ENCODE measurements at regions not wholly inside any gene's neighbourhood (a gene's known extent, or its start where the extent isn't known, plus 50 kb on each side); places are given as distances from the start of the nearest gene placed in this dataset.
"Not testable (repeated sequence)": the region's sequence is repeated elsewhere in the genome, so short reads cannot be mapped to it uniquely, and the experiment has no call there.

GRCh38 chr5:36418152-36418979, 116.7 kb upstream of the RANBP3L start:
- H3K4me3 ChIP-seq, result no peak overlapping the region
- peak overlapping the region in 5 of 21 experiments; percentile 0 to 43 (median 38) for H3K27ac ChIP-seq

GRCh38 chr5:36421256-36421655, 119.6 kb upstream of the RANBP3L start:
- Histone ChIP-seq H3K4me3 (no peak overlapping the region), H3K27ac (no peak overlapping the region)

- no peak overlapping the region for H3K27ac ChIP-seq
- H3K4me3 ChIP-seq, result no peak overlapping the region
Measured at GRCh38 chr5:36422952-36423351, 121.2 kb upstream of the RANBP3L start.

DNA sequence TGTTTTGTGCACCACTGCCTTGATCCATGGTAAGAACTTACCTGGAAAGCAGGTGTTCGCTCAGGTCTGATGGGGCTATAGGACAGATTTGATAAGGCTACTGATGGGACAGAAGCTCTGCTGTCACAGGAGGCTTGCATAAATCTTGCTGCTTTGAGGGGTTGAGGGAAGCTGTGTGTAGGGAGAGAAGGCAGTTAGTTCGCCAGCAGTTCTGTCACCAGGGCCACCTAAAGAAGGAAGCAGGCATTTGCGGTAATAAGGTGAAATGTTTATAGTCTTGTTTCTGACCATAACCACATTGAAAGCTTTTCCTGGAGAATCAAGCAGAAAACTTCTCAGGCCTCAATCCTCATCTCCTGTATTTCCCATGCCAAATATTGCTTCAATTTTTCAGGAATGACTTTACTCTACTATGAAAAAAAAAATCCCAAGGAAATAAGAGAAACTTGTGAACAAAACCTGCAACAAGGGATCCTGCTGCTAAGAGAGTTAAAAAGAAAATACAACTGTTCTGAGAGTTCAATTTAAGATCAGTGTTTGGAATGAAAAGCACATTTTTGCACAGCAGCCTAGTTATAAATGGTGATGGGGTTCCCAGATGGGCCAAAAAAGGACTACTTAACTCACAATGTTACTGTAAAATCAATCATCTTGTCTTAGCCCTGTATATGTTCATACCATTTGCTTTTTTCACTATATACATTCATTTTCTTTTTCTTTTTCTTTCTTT, 122.0 kb upstream of the RANBP3L start:
- Histone ChIP-seq H3K27ac (no peak overlapping the region), H3K4me3 (no peak overlapping the region)

DNA sequence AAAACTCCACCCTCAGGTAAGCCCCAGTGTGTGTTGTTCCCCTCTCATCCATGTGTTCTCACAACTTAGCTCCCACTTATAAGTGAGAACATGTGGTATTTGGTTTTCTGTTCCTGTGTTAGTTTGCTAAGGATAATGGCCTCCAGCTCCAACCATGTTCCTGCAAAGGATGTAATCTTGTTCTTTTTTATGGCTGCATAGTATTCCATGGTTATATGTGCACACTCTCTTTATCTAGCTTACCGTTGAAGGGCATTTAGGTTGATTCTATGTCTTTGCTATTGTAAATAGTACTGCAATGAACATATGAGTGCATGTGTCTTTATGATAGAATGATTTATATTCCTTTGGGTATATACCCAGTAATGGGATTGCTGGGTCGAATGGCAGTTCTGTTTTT, 124.4 kb upstream of the RANBP3L start:
- not testable (repeated sequence) for H3K4me3 ChIP-seq

GRCh38 chr5:36435516-36435915, 133.8 kb upstream of the RANBP3L start:
- Histone ChIP-seq H3K27ac (no peak overlapping the region), H3K4me3 (no peak overlapping the region)

More for the DNA sequence above, 124.4 kb upstream of the RANBP3L start:
- H3K27ac ChIP-seq, result not testable (repeated sequence)

- Histone ChIP-seq H3K4me3 (no peak overlapping the region), H3K27ac (no peak overlapping the region)
Measured at GRCh38 chr5:36436306-36436705, 134.6 kb upstream of the RANBP3L start.

- Histone ChIP-seq H3K4me3 (no peak overlapping the region), H3K27ac (no peak overlapping the region)
Measured at GRCh38 chr5:36438765-36439561, 137.3 kb upstream of the RANBP3L start.

DNA sequence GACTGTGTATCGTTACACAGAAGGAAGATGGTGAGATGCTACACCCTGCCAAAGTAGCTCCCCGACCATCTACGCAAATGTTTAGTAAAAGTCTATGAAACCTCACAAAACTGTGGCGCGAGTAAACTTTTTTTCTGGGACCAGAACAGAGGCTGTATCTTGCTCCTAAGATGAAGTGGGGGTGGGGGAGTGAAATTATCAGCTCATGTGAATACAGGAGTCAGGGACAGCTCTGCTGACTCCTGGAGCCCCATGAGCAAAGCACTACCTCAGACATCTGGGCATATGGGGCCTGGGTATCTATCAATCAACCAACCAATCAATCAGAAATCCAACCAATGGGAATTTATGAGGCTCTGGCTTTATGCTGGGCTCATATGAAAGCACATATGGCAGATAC, 138.6 kb upstream of the RANBP3L start:
- Histone ChIP-seq H3K4me3 (no peak overlapping the region), H3K27ac (no peak overlapping the region)

DNA sequence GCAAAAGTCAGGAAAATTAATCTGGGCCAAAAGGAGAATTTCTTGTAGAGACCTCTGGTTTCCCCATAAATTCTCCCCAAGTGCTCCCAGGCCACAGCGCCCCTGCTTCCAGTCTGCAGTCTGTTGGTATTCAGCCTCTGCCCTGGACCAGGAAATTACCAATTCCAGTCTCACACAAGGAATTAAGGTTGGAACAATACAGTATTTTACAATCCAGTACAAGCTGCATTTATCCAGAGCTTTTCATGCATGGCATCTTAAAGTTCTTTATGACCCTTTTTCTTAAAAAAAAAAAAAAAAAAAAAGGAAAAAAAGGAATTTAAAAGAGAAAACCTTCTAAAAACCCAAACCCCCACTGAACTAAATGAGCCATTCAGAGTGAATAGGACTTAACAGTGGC, 139.6 kb upstream of the RANBP3L start:
- no peak overlapping the region for H3K27ac ChIP-seq
- no peak overlapping the region for H3K4me3 ChIP-seq

DNA sequence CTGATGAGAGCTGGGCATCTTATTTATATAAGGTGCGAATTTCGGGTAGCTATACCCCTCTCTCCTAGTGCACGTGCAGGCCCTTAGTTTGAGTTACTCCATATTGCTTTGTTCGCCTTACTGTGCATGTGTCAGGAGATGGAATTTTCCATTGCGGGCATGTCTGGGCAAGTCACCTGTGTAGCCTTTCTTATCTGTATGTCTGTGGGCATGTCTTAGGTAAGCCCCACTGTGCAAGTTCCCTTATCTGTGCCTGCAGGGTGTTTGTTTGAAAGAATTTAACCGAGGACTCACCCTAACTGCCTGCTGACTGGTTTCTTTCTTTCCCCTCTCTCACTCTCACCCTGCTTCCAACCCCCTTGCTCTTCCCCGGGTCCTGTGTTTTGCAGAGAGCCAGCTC, 140.7 kb upstream of the RANBP3L start:
- no peak overlapping the region for H3K4me3 ChIP-seq

DNA sequence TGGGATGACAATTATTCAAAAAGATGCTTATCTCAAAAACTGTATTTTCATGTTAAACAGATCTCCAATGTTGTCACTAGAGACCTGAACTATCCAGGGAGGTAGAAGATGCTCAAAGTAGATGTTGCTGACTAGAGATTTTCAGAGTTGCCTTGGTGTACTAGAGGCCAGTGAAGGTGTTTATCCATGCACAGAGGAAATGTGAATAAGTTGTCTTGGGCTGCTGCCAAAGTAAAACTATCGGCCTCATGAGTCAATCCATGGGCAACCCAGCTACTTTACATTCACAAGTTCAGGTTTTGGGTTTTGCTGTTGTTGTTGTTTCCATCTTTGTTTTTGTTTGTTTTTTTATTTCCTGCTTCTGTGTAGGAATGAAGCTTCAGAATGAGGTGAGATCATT, 141.1 kb upstream of the RANBP3L start:
- Histone ChIP-seq H3K27ac (no peak overlapping the region), H3K4me3 (no peak overlapping the region)

More for the DNA sequence above, 140.7 kb upstream of the RANBP3L start:
- H3K27ac ChIP-seq, result no peak overlapping the region

- H3K27ac ChIP-seq, result no peak overlapping the region
- H3K4me3 ChIP-seq, result no peak overlapping the region
Measured at GRCh38 chr5:36443941-36444340, 142.2 kb upstream of the RANBP3L start.

- peak overlapping the region in 2 of 21 experiments; percentile 1 to 9 for H3K27ac ChIP-seq
- no peak overlapping the region for H3K4me3 ChIP-seq
Measured at GRCh38 chr5:36444582-36445418, 143.1 kb upstream of the RANBP3L start.

DNA sequence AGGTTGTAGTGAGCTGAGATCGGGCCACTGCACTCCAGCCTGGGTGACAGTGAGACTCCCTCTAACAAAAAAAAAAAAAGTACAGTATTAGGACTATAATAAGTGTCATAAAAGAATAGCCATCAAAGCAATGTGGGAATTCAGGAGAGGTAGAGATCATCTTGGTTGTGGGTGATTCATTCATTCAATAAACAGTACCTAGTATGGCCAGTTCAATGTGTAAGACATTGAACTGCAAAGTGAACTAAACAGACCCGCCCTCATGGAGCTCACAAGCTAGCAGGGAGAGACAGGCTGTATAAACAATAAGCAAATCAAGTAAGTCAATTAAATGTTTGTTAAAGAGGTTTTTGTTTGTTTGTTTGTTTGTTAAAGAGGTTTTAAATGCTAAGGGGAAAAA, 146.1 kb upstream of the RANBP3L start:
- H3K27ac ChIP-seq, result no peak overlapping the region
- no peak overlapping the region for H3K4me3 ChIP-seq

DNA sequence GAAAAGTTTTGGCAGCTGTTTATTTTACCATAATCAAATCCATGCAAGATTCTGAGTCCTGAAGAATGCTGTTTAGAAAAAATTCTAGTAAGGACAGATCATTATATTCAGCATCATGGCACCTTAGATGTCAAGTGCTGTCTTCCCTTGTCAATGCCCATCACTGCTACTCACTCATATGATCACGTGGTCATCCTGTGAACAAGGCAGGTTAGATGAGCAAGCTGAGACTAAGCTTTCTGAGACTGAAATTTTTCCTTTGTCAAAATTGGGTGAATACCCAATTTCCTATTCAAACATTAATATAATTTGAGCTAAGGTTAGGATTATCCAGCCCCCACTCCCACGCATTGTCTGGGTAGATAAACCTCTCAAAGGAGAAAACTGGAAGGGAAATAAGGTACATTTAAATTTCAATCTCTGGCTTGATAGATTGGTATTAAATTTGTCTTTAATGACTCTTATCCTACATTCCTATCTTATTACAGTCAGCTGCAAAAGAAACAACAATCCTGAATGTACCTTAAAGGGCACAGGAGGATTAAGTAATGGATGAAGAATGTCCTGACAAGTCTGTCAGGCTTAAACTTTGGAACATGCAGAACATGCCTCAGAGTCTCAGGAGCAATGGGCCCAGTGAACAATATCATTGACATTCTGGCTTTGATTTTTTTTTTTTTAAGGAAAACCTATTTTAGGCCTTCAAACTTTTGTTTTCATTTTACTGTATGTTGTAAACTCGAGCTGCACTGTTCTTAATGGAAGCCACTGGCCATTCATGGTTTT, 148.7 kb upstream of the RANBP3L start:
- Histone ChIP-seq H3K4me3 (no peak overlapping the region), H3K27ac (peak overlapping the region in 2 of 21 experiments; percentile 17 to 27)

GRCh38 chr5:36452424-36453006, 150.8 kb upstream of the RANBP3L start:
- Histone ChIP-seq H3K27ac (peak overlapping the region in 2 of 21 experiments; percentile 3 to 9), H3K4me3 (no peak overlapping the region)

DNA sequence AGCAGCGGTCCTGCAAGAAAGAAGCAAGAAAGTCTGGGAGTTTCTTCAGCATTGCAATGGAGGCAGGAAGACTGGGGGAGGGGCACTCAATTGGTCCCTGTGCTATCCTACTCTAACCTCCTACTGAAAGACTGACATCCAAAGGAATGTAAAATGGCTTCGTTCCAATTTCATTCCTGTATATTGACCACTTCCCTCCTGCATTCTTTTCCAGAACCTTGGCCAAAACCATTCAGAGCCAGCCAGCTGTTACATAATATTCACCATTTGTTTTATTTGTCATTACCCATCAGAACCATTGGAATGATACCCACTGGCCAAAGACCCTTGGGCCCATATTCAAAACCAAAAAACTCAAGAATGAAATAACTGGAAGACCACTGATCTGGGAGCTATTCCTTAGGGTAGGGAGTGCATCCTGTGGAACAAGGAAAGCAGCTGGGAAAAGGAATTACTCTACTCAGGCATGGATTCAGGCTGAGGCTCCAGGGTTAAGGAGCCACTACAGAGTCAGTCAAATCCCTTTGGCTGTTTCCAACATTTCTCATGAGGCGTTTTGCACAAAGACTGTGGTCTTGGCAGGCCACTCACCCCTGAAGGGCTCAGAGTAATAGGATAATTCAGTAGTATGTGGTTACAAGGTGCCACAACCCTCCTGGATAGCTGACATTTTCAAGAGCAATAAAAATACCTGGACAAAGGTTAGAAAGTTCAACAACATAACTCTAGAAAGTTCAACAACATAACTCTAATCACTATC, 148.7 kb upstream of the SLC1A3 start:
- H3K4me3 ChIP-seq, result no peak overlapping the region
- no peak overlapping the region for H3K27ac ChIP-seq

Data from skin epidermis (tissue), 12 donors.